Thyroid gland (tissue), 4 donors: ENCODE measurements at regions not wholly inside any gene's neighbourhood (a gene's known extent, or its start where the extent isn't known, plus 50 kb on each side); places are given as distances from the start of the nearest gene placed in this dataset.

ENCODE experiments used
- DNase-seq, 2 donors: peaks; one replicate each; pipeline ENCODE4 v3.0.0-alpha.2; 2019
- H3K27ac ChIP-seq, 3 donors: fragments of 200-600 bp; sonication (generic); 1 replicate in 2 of 3; 2 replicates in 1 of 3; pipeline ENCODE4 v1.5.1; 2016 to 2019; ENCODE audit warnings: mild to moderate bottlenecking in 1 of 3, moderate library complexity in 1 of 3
- H3K27me3 ChIP-seq: fragments of 200-600 bp; sonication (generic); one replicate; pipeline ENCODE4 v1.5.1; 2019
- H3K36me3 ChIP-seq, 2 donors: fragments of 200-600 bp; sonication (generic); one replicate each; pipeline ENCODE4 v1.5.1; 2016 to 2019
- H3K4me1 ChIP-seq, 2 donors: fragments of 200-600 bp; sonication (generic); one replicate each; pipeline ENCODE4 v1.5.1; 2017 to 2019
- H3K4me3 ChIP-seq, 3 donors: fragments of 200-600 bp; sonication (generic); replicated peaks in 1 of 3; 1 replicate in 2 of 3; 2 replicates in 1 of 3; pipeline ENCODE4 v1.5.1; 2016; ENCODE audit warnings: mild to moderate bottlenecking in 1 of 3
- H3K9me3 ChIP-seq: fragments of 200-600 bp; sonication (generic); one replicate; pipeline ENCODE4 v1.5.1; 2017
- POLR2A ChIP-seq, 2 donors: fragments of 450-650 bp; IDR thresholded peaks; one replicate each; pipeline ENCODE4 v1.6.1; 2017; ENCODE audit warnings: antibody characterized with exemption in 2 of 2, mild to moderate bottlenecking in 2 of 2, moderate library complexity in 1 of 2
- WGBS, 2 donors: methylation state at CpG; one replicate each; pipeline ENCODE4 v1.1.5; 2017; 5-methylcytosine and 5-hydroxymethylcytosine counted together
- intact Hi-C: fragments of 100-400 bp; cut with DNase I; formaldehyde crosslinking; loops from one replicate; pipeline ENCODE4 v1.15.1; 2023
- TF ChIP-seq, protein P1 (sequence below), 6 experiments: fragments of 200-600 bp in 3 of 6; fragments of 450-650 bp in 3 of 6; sonication (generic) in 3 of 6; IDR thresholded peaks; one replicate each; pipeline ENCODE4 v1.5.1; 2016 to 2019; ENCODE audit warnings: antibody characterized with exemption in 6 of 6, mild to moderate bottlenecking in 2 of 6, inconsistent platforms in 1 of 6, moderate library complexity in 1 of 6

DNA sequence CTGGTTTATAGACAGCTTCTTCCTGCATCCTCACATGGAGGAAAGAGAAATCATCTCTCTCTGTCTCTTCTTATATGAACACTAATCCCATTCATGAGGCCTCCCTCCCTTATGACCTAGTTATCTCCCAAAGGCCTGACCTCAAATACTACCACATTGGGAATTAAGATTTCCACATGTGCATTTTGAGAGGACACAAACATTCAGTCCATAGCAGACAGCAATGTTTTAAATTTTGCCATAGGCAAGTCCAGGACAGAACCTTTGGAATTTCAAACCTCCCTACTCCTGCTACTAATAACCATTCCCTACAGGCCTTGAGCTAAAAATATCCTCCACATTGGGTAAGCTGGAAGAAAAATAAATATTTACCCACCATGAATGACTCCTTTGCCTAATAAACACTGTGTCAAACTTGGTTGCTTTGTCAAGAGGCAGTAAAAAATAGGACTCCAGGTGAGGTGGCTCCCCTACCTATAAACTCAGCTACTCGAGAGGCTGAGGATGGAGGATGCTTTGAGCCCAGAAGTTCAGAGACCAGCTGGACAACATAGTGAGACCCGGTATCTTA is 113.7 kb downstream of the ZNF281 start:
- no peaks in the 10 kb centered on the region for H3K36me3 ChIP-seq
- H3K4me3 ChIP-seq, result no peak overlapping the region
- H3K27me3 ChIP-seq, result no peaks in the 10 kb centered on the region
- H3K9me3 ChIP-seq, result no peaks in the 10 kb centered on the region
- DNase-seq, result no peak
- H3K27ac ChIP-seq, result no peak overlapping the region
- H3K4me1 ChIP-seq, result no peaks in the 10 kb centered on the region
- 43 to 49% methylated on average over 2 of the region's 2 CpGs for WGBS, 2 donors
- TF ChIP-seq, protein P1, sequence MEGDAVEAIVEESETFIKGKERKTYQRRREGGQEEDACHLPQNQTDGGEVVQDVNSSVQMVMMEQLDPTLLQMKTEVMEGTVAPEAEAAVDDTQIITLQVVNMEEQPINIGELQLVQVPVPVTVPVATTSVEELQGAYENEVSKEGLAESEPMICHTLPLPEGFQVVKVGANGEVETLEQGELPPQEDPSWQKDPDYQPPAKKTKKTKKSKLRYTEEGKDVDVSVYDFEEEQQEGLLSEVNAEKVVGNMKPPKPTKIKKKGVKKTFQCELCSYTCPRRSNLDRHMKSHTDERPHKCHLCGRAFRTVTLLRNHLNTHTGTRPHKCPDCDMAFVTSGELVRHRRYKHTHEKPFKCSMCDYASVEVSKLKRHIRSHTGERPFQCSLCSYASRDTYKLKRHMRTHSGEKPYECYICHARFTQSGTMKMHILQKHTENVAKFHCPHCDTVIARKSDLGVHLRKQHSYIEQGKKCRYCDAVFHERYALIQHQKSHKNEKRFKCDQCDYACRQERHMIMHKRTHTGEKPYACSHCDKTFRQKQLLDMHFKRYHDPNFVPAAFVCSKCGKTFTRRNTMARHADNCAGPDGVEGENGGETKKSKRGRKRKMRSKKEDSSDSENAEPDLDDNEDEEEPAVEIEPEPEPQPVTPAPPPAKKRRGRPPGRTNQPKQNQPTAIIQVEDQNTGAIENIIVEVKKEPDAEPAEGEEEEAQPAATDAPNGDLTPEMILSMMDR (IDR thresholded peaks at IDR 0.05), result no peak
- no peak for TF ChIP-seq POLR2A (IDR thresholded peaks at IDR 0.05)
- intact Hi-C loops, result no loop called here

DNA sequence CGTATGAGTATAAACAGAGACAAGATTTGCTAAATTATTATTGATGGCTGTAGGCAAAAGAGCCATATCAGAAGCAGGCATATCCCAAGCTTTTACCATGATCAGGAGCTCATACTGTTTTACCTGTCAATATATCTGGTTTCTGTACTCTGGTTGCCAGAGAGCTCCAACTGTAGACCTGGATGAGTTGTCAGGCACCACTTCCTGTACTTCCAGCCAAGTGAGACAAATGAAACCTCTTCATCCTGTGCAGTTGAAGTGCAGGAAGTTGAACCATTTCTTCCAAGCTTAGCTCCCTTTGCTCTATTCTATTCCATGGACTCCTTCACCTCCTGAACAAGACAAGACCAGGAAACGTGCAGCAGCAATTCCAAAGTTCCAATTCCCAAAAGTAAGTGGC is 115.6 kb downstream of the ZNF281 start:
- intact Hi-C loops, result no loop called here
- H3K27ac ChIP-seq, result no peak overlapping the region
- WGBS, 2 donors, result 82 to 84% methylated on average over 2 of the region's 2 CpGs
- no peak for DNase-seq
- TF ChIP-seq POLR2A (IDR thresholded peaks at IDR 0.05), result no peak
- TF ChIP-seq, protein P1 (IDR thresholded peaks at IDR 0.05), result no peak
- H3K4me1 ChIP-seq, result no peaks in the 10 kb centered on the region
- no peaks in the 10 kb centered on the region for H3K27me3 ChIP-seq
- no peak overlapping the region for H3K4me3 ChIP-seq
- H3K9me3 ChIP-seq, result no peaks in the 10 kb centered on the region
- no peaks in the 10 kb centered on the region for H3K36me3 ChIP-seq

DNA sequence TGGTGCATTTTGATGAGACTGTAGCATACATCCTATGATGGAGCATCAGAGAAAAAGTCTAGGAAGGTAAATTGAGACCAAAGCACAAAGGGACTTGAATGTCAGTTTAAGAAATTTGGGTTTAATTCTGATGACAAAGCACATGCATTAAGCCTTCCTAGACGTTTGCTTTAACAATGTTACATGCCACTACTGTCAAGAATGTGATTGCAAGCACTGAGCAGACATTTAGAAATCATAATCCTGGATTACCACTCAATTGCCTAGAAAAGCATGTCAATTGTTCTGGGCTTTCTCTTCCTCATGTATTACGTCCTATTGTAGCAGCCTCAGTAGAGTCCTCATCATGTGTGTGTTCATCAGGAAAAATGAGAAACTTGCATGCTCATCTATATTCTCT is 117.1 kb downstream of the ZNF281 start:
- no peaks in the 10 kb centered on the region for H3K9me3 ChIP-seq
- TF ChIP-seq, protein P1 (IDR thresholded peaks at IDR 0.05), result no peak
- TF ChIP-seq POLR2A (IDR thresholded peaks at IDR 0.05), result no peak
- 66 to 73% methylated on average over 2 of the region's 2 CpGs for WGBS, 2 donors
- H3K4me1 ChIP-seq, result no peaks in the 10 kb centered on the region
- H3K4me3 ChIP-seq, result no peak overlapping the region
- intact Hi-C loops, result no loop called here
- H3K27me3 ChIP-seq, result no peaks in the 10 kb centered on the region
- H3K27ac ChIP-seq, result no peak overlapping the region
- DNase-seq, result no peak
- H3K36me3 ChIP-seq, result no peaks in the 10 kb centered on the region

DNA sequence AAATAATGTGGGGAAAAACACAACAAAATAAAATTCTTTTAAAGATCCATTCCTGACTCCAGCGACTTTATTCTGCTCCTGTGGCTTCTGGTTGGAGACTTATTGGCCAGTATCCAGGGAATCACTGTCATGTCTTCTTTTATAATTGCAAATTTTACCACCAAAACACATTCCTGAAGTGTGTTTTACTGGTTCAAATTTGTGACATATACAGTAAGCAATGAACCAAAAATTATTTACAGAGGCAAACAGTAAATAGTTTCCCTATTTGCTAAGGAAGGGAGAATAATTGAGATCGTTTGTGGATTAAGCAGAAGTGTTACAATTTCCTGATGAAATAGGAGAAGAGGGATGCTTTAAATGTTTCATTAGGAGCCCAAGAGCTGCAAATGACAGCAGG is 118.7 kb downstream of the ZNF281 start:
- no peak for DNase-seq
- H3K27me3 ChIP-seq, result no peaks in the 10 kb centered on the region
- H3K9me3 ChIP-seq, result no peaks in the 10 kb centered on the region
- H3K4me1 ChIP-seq, result no peaks in the 10 kb centered on the region
- no peak overlapping the region for H3K4me3 ChIP-seq
- intact Hi-C loops, result no loop called here
- WGBS, 2 donors, result 62 to 63% methylated on average over 2 of the region's 2 CpGs
- no peaks in the 10 kb centered on the region for H3K36me3 ChIP-seq
- TF ChIP-seq POLR2A (IDR thresholded peaks at IDR 0.05), result no peak
- TF ChIP-seq, protein P1 (IDR thresholded peaks at IDR 0.05), result no peak
- H3K27ac ChIP-seq, result no peak overlapping the region

- 68 to 77% methylated on average over 5 of the region's 5 CpGs for WGBS, 2 donors
- intact Hi-C loops, result no loop called here
These were observed 119.7 kb downstream of the ZNF281 start for GRCh38 chr1:200290010-200290685.

More at GRCh38 chr1:200290010-200290685, 119.7 kb downstream of the ZNF281 start:
- Histone ChIP-seq H3K27ac (no peak overlapping the region), H3K27me3 (no peaks in the 10 kb centered on the region), H3K4me3 (no peak overlapping the region), H3K36me3 (no peaks in the 10 kb centered on the region), H3K4me1 (no peaks in the 10 kb centered on the region), H3K9me3 (no peaks in the 10 kb centered on the region)
- DNase-seq, result no peak
- TF ChIP-seq POLR2A (IDR thresholded peaks at IDR 0.05), result no peak
